ENCODE measurements at regions not wholly inside any gene's neighbourhood (a gene's known extent, or its start where the extent isn't known, plus 50 kb on each side); places are given as distances from the start of the nearest gene placed in this dataset.

DNA sequence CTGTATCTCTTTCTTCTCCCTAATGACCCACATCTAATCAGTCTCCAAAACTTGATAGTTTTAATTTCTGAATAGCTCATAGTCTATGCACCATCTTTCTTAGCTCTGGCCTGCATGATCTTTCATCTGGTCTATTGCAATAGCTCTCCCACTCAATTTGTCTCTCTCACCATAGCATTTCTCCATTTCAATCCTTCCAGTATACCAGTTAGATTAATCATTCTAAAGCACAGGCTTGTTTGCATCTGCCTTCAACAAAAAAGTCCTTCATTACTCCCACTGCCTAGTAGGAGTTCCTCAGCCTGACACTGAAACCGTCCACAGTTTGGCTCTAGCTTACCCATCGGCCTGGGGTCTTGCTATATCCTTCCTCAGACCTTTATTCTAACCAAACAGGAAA is 344.9 kb downstream of the ENC1 start:
- no peak for TF ChIP-seq CTCF (IDR thresholded peaks at IDR 0.05; ENCODE audit: insufficient read depth in 1 of 2, low read depth in 1 of 2, low read length in 1 of 2, severe bottlenecking in 1 of 2, unreplicated experiment in 1 of 2)
- no peaks in the 10 kb centered on the region for H3K4me1 ChIP-seq
- CTCF ChIA-PET, result no interaction called here
- H3K9me3 ChIP-seq, result no peaks in the 10 kb centered on the region
- Mint-ChIP-seq H3K4me1 (ENCODE audit: low read depth, unreplicated experiment) (no peaks in the 10 kb centered on the region), H3K36me3 (ENCODE audit: insufficient read depth, unreplicated experiment) (no peaks in the 10 kb centered on the region), H3K27ac (ENCODE audit: unreplicated experiment) (no peak overlapping the region), H3K9me3 (ENCODE audit: unreplicated experiment) (no peaks in the 10 kb centered on the region), H3K4me3 (ENCODE audit: unreplicated experiment) (no peak overlapping the region), H3K27me3 (ENCODE audit: insufficient read depth, unreplicated experiment) (no peaks in the 10 kb centered on the region)
- H3K27me3 ChIP-seq (replicated peaks; ENCODE audit: control insufficient read depth, insufficient read depth, low read length), result no peaks in the 10 kb centered on the region
- POLR2A ChIA-PET, result no interaction called here
- H3K4me3 ChIP-seq (ENCODE audit: low read depth, low read length), result no peak overlapping the region
- DNase-seq, result no peak
- BruUV-seq (replicated peaks), result no TSS peak
- H3K36me3 ChIP-seq (ENCODE audit: control insufficient read depth, insufficient read depth, low read length), result no peaks in the 10 kb centered on the region
- intact Hi-C loops (cut with micrococcal nuclease; ENCODE audit: unreplicated experiment), result no loop called here

GRCh38 chr5:74295141-74295540 is 345.4 kb downstream of the ENC1 start:
- DNase-seq, result no peak
- Histone ChIP-seq H3K27me3 (replicated peaks; ENCODE audit: control insufficient read depth, insufficient read depth, low read length) (no peaks in the 10 kb centered on the region), H3K9me3 (no peaks in the 10 kb centered on the region), H3K36me3 (ENCODE audit: control insufficient read depth, insufficient read depth, low read length) (no peaks in the 10 kb centered on the region), H3K4me3 (ENCODE audit: low read depth, low read length) (no peak overlapping the region), H3K4me1 (no peaks in the 10 kb centered on the region)
- no TSS peak for BruUV-seq (replicated peaks)
- H3K4me3 Mint-ChIP-seq (ENCODE audit: unreplicated experiment), result no peak overlapping the region
- no peak for TF ChIP-seq CTCF (IDR thresholded peaks at IDR 0.05; ENCODE audit: insufficient read depth in 1 of 2, low read depth in 1 of 2, low read length in 1 of 2, severe bottlenecking in 1 of 2, unreplicated experiment in 1 of 2)
- H3K4me1 Mint-ChIP-seq (ENCODE audit: low read depth, unreplicated experiment), result no peaks in the 10 kb centered on the region
- H3K9me3 Mint-ChIP-seq (ENCODE audit: unreplicated experiment), result no peaks in the 10 kb centered on the region
- no peak overlapping the region for H3K27ac Mint-ChIP-seq (ENCODE audit: unreplicated experiment)
- no peaks in the 10 kb centered on the region for H3K36me3 Mint-ChIP-seq (ENCODE audit: insufficient read depth, unreplicated experiment)
- intact Hi-C loops (cut with micrococcal nuclease; ENCODE audit: unreplicated experiment), result no loop called here
- CTCF ChIA-PET, result no interaction called here
- POLR2A ChIA-PET, result no interaction called here
- H3K27me3 Mint-ChIP-seq (ENCODE audit: insufficient read depth, unreplicated experiment), result no peaks in the 10 kb centered on the region

- H3K36me3 ChIP-seq (ENCODE audit: control insufficient read depth, insufficient read depth, low read length), result no peaks in the 10 kb centered on the region
- H3K4me3 Mint-ChIP-seq (ENCODE audit: unreplicated experiment), result no peak overlapping the region
- no peaks in the 10 kb centered on the region for H3K36me3 Mint-ChIP-seq (ENCODE audit: insufficient read depth, unreplicated experiment)
- intact Hi-C loops (cut with micrococcal nuclease; ENCODE audit: unreplicated experiment), result no loop called here
- no peak overlapping the region for H3K27ac Mint-ChIP-seq (ENCODE audit: unreplicated experiment)
- H3K4me1 ChIP-seq, result no peaks in the 10 kb centered on the region
- H3K9me3 ChIP-seq, result no peaks in the 10 kb centered on the region
- no peaks in the 10 kb centered on the region for H3K4me1 Mint-ChIP-seq (ENCODE audit: low read depth, unreplicated experiment)
- no peaks in the 10 kb centered on the region for H3K27me3 Mint-ChIP-seq (ENCODE audit: insufficient read depth, unreplicated experiment)
- no peak overlapping the region for H3K4me3 ChIP-seq (ENCODE audit: low read depth, low read length)
- POLR2A ChIA-PET, result no interaction called here
- no peaks in the 10 kb centered on the region for H3K27me3 ChIP-seq (replicated peaks; ENCODE audit: control insufficient read depth, insufficient read depth, low read length)
- DNase-seq, result no peak
- no TSS peak for BruUV-seq (replicated peaks)
- no peak for TF ChIP-seq CTCF (IDR thresholded peaks at IDR 0.05; ENCODE audit: insufficient read depth in 1 of 2, low read depth in 1 of 2, low read length in 1 of 2, severe bottlenecking in 1 of 2, unreplicated experiment in 1 of 2)
- no peaks in the 10 kb centered on the region for H3K9me3 Mint-ChIP-seq (ENCODE audit: unreplicated experiment)
- CTCF ChIA-PET, result no interaction called here
Observed at GRCh38 chr5:74294231-74294705, 346.3 kb downstream of the ENC1 start.
